ENCODE measurements at regions not wholly inside any gene's neighbourhood (a gene's known extent, or its start where the extent isn't known, plus 50 kb on each side); places are given as distances from the start of the nearest gene placed in this dataset.

DNA sequence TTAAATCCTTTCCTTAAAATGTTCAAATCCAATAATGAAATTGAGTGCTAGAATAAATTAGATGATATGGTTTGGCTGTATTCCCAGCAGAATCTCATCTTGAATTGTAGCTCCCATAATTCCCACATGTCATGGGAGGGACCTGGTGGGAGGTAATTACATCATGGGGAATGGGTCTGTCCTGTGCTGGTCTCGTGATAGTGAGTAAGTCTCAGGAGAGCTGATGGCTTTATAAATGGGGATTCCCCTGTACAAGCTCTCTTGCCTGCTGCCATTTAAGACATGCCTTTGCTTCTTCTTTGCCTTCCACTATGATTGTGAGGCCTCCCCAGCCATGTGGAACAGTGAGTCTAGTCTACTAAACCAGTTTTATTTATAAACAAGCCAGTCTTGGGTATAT is 508.5 kb downstream of the ETNK1 start:
- TF ChIP-seq, protein P1, sequence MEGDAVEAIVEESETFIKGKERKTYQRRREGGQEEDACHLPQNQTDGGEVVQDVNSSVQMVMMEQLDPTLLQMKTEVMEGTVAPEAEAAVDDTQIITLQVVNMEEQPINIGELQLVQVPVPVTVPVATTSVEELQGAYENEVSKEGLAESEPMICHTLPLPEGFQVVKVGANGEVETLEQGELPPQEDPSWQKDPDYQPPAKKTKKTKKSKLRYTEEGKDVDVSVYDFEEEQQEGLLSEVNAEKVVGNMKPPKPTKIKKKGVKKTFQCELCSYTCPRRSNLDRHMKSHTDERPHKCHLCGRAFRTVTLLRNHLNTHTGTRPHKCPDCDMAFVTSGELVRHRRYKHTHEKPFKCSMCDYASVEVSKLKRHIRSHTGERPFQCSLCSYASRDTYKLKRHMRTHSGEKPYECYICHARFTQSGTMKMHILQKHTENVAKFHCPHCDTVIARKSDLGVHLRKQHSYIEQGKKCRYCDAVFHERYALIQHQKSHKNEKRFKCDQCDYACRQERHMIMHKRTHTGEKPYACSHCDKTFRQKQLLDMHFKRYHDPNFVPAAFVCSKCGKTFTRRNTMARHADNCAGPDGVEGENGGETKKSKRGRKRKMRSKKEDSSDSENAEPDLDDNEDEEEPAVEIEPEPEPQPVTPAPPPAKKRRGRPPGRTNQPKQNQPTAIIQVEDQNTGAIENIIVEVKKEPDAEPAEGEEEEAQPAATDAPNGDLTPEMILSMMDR (conservative IDR thresholded peaks at IDR 0.05; ENCODE audit: low read length), result no peak
- TF ChIP-seq EZH2phosphoT487 (IDR thresholded peaks at IDR 0.05; ENCODE audit: borderline replicate concordance), result no peak

Measured in Loucy (cell line).